MM.1S (cell line): ENCODE measurements at regions not wholly inside any gene's neighbourhood (a gene's known extent, or its start where the extent isn't known, plus 50 kb on each side); places are given as distances from the start of the nearest gene placed in this dataset.

Source experiments
- DNase-seq: peaks from one replicate; pipeline ENCODE4 v3.0.0-alpha.2; 2015
- H2AFZ ChIP-seq: fragments of 300-600 bp; sonication (generic); 2 replicates; pipeline ENCODE4 v1.6.0; 2016; ENCODE audit warnings: antibody characterized with exemption, low read length
- H3F3A ChIP-seq: fragments of 300-600 bp; sonication (generic); 2 replicates; pipeline ENCODE4 v1.6.1; 2016; ENCODE audit warnings: mild to moderate bottlenecking, antibody characterized with exemption, low read length, moderate library complexity, mixed read lengths; ENCODE audit not compliant: insufficient read depth
- H3K27ac ChIP-seq: fragments of 300-600 bp; sonication (generic); 2 replicates; pipeline ENCODE4 v1.5.1; 2016; ENCODE audit warnings: mild to moderate bottlenecking, low read length
- H3K27me3 ChIP-seq: fragments of 300-600 bp; sonication (generic); replicated peaks from 2 replicates; pipeline ENCODE4 v1.6.0; 2016; ENCODE audit warnings: low read length; ENCODE audit not compliant: insufficient read depth
- H3K36me3 ChIP-seq: fragments of 300-600 bp; sonication (generic); replicated peaks from 2 replicates; pipeline ENCODE4 v1.6.1; 2016; ENCODE audit warnings: mild to moderate bottlenecking, low read length, mixed read lengths; ENCODE audit not compliant: insufficient read depth
- H3K4me1 ChIP-seq: fragments of 300-600 bp; sonication (generic); 2 replicates; pipeline ENCODE4 v1.6.1; 2016; ENCODE audit warnings: low read length, mixed read lengths
- H3K4me2 ChIP-seq: fragments of 300-600 bp; sonication (generic); 2 replicates; pipeline ENCODE4 v1.6.0; 2016; ENCODE audit warnings: low read depth, low read length
- H3K4me3 ChIP-seq: fragments of 300-600 bp; sonication (generic); 2 replicates; pipeline ENCODE4 v1.5.1; 2016; ENCODE audit warnings: low read length, mixed read lengths
- H3K79me2 ChIP-seq: fragments of 300-600 bp; sonication (generic); 2 replicates; pipeline ENCODE4 v1.6.1; 2016; ENCODE audit warnings: mixed run types, low read length, mixed read lengths
- H3K9ac ChIP-seq: fragments of 300-600 bp; sonication (generic); 2 replicates; pipeline ENCODE4 v1.6.1; 2016; ENCODE audit warnings: low read length, mixed read lengths
- H3K9me2 ChIP-seq: fragments of 300-600 bp; sonication (generic); replicated peaks from 2 replicates; pipeline ENCODE4 v1.6.1; 2016; ENCODE audit warnings: mild to moderate bottlenecking, low read length, mixed read lengths; ENCODE audit not compliant: insufficient read depth
- H3K9me3 ChIP-seq: fragments of 300-600 bp; sonication (generic); replicated peaks from 2 replicates; pipeline ENCODE4 v1.6.1; 2016; ENCODE audit warnings: mild to moderate bottlenecking, low read length, mixed read lengths; ENCODE audit not compliant: insufficient read depth
- H4K20me1 ChIP-seq: fragments of 300-600 bp; sonication (generic); 2 replicates; pipeline ENCODE4 v1.6.1; 2016; ENCODE audit warnings: mild to moderate bottlenecking, low read length, moderate library complexity, mixed read lengths; ENCODE audit not compliant: insufficient read depth
- CTCF ChIP-seq: fragments of 300-600 bp; sonication (generic); IDR thresholded peaks from 2 replicates; pipeline ENCODE4 v1.5.1; 2016; ENCODE audit warnings: antibody characterized with exemption, low read length, mixed read lengths
- EZH2 ChIP-seq: fragments of 300-600 bp; sonication (generic); optimal IDR thresholded peaks from 2 replicates; pipeline ENCODE3; 2017; ENCODE audit warnings: low read depth, mild to moderate bottlenecking, antibody characterized with exemption, low read length, mixed read lengths
- EZH2phosphoT487 ChIP-seq: fragments of 300-600 bp; sonication (generic); IDR thresholded peaks from 2 replicates; pipeline ENCODE4 v1.6.1; 2018; ENCODE audit warnings: antibody characterized with exemption, low read length

- no peak overlapping the region for H3K4me3 ChIP-seq
- no peak overlapping the region for H3K4me2 ChIP-seq
- no peaks in the 10 kb centered on the region for H3K27me3 ChIP-seq
- H3K79me2 ChIP-seq, result no peaks in the 10 kb centered on the region
- no peak overlapping the region for H3K27ac ChIP-seq
- H3K9me2 ChIP-seq, result no peaks in the 10 kb centered on the region
- no peaks in the 10 kb centered on the region for H4K20me1 ChIP-seq
- H3K36me3 ChIP-seq, result no peaks in the 10 kb centered on the region
- no peaks in the 10 kb centered on the region for H3K9me3 ChIP-seq
- no peak overlapping the region for H2AFZ ChIP-seq
- TF ChIP-seq EZH2phosphoT487 (no peak), EZH2 (no peak), CTCF (no peak)
- no peaks in the 10 kb centered on the region for H3K4me1 ChIP-seq
- H3K9ac ChIP-seq, result no peak overlapping the region
- DNase-seq, result no peak
- H3F3A ChIP-seq, result no peaks in the 10 kb centered on the region
These were observed 301.0 kb downstream of the HACE1 start for GRCh38 chr6:104558746-104559145.

- DNase-seq, result no peak
- Histone ChIP-seq H3F3A (no peaks in the 10 kb centered on the region), H3K27ac (no peak overlapping the region), H3K4me2 (no peak overlapping the region), H3K4me3 (no peak overlapping the region), H3K79me2 (no peaks in the 10 kb centered on the region), H4K20me1 (no peaks in the 10 kb centered on the region), H3K9me3 (no peaks in the 10 kb centered on the region), H3K9ac (no peak overlapping the region), H3K9me2 (no peaks in the 10 kb centered on the region), H3K27me3 (no peaks in the 10 kb centered on the region), H3K36me3 (no peaks in the 10 kb centered on the region), H3K4me1 (no peaks in the 10 kb centered on the region), H2AFZ (no peak overlapping the region)
- no peak for TF ChIP-seq CTCF
- no peak for TF ChIP-seq EZH2phosphoT487
- no peak for TF ChIP-seq EZH2
These were observed 311.4 kb downstream of the HACE1 start for GRCh38 chr6:104548297-104548696.

GRCh38 chr6:104541411-104541810 lies 318.3 kb downstream of the HACE1 start:
- Histone ChIP-seq H3K36me3 (no peaks in the 10 kb centered on the region), H4K20me1 (no peaks in the 10 kb centered on the region), H3K79me2 (no peaks in the 10 kb centered on the region), H3K27me3 (no peaks in the 10 kb centered on the region), H3K4me3 (no peak overlapping the region), H3K9ac (no peak overlapping the region), H2AFZ (no peak overlapping the region), H3K4me2 (no peak overlapping the region), H3K9me3 (no peaks in the 10 kb centered on the region), H3F3A (no peaks in the 10 kb centered on the region), H3K27ac (no peak overlapping the region), H3K4me1 (no peaks in the 10 kb centered on the region), H3K9me2 (no peaks in the 10 kb centered on the region)
- no peak for TF ChIP-seq CTCF
- no peak for TF ChIP-seq EZH2phosphoT487
- TF ChIP-seq EZH2, result no peak
- no peak for DNase-seq
